Activated CD8-positive, alpha-beta T cell treated with anti-CD3 and anti-CD28 coated beads for 36 hours (primary cell): ENCODE measurements at regions not wholly inside any gene's neighbourhood (a gene's known extent, or its start where the extent isn't known, plus 50 kb on each side); places are given as distances from the start of the nearest gene placed in this dataset.

Experiments
- ATAC-seq: fragments of 200-7000 bp; cut with Tn5 transposase; one replicate; pipeline ENCODE4 v1.10.0; 2021; ENCODE audit warnings: mild to moderate bottlenecking, moderate library complexity
- CTCF ChIA-PET: fragments of 350-600 bp; sonication (Branson Sonifier 250); formaldehyde crosslinking; loops from one replicate; lab custom pipeline; 2021; ENCODE audit warnings: antibody characterized with exemption; lab: Charles Lee
- POLR2A ChIA-PET: fragments of 350-600 bp; sonication (Branson Sonifier 250); formaldehyde crosslinking; loops from one replicate; lab custom pipeline; 2021; ENCODE audit warnings: antibody characterized with exemption; lab: Charles Lee
- DNase-seq: peaks from one replicate; pipeline ENCODE4 v3.0.0-alpha.2; 2020
- H3K27ac Mint-ChIP-seq: one replicate; pipeline ENCODE4 v1.8.0; 2021; ENCODE audit warnings: mild to moderate bottlenecking, mixed read lengths
- H3K27me3 Mint-ChIP-seq: one replicate; pipeline ENCODE4 v1.8.0; 2021; ENCODE audit warnings: mixed read lengths
- H3K36me3 Mint-ChIP-seq: one replicate; pipeline ENCODE4 v1.8.0; 2021; ENCODE audit warnings: low read depth, mixed read lengths
- H3K4me1 Mint-ChIP-seq: one replicate; pipeline ENCODE4 v1.8.0; 2021; ENCODE audit warnings: low read depth, mixed read lengths
- H3K4me3 Mint-ChIP-seq: one replicate; pipeline ENCODE4 v1.8.0; 2021; ENCODE audit warnings: mild to moderate bottlenecking, moderate library complexity, mixed read lengths
- H3K9me3 Mint-ChIP-seq: one replicate; pipeline ENCODE4 v1.8.0; 2021; ENCODE audit warnings: mixed read lengths
- intact Hi-C: fragments of 100-400 bp; cut with micrococcal nuclease; formaldehyde crosslinking; loops from one replicate; pipeline ENCODE4 v1.10.0; 2022
- TF ChIP-seq, protein P1 (sequence below): fragments of 200-600 bp; IDR thresholded peaks from one replicate; pipeline ENCODE4 v1.8.0; 2022; ENCODE audit warnings: antibody characterized with exemption, mild to moderate bottlenecking

- ChIA-PET POLR2A (no interaction called here), CTCF (no interaction called here)
- intact Hi-C loops: no loop called here
- no peak overlapping the region for H3K4me3 Mint-ChIP-seq
- TF ChIP-seq, protein P1, sequence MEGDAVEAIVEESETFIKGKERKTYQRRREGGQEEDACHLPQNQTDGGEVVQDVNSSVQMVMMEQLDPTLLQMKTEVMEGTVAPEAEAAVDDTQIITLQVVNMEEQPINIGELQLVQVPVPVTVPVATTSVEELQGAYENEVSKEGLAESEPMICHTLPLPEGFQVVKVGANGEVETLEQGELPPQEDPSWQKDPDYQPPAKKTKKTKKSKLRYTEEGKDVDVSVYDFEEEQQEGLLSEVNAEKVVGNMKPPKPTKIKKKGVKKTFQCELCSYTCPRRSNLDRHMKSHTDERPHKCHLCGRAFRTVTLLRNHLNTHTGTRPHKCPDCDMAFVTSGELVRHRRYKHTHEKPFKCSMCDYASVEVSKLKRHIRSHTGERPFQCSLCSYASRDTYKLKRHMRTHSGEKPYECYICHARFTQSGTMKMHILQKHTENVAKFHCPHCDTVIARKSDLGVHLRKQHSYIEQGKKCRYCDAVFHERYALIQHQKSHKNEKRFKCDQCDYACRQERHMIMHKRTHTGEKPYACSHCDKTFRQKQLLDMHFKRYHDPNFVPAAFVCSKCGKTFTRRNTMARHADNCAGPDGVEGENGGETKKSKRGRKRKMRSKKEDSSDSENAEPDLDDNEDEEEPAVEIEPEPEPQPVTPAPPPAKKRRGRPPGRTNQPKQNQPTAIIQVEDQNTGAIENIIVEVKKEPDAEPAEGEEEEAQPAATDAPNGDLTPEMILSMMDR: no peak
- DNase-seq (no peak), ATAC-seq (no peak)
- no peaks in the 10 kb centered on the region for H3K4me1 Mint-ChIP-seq
- no peaks in the 10 kb centered on the region for H3K27me3 Mint-ChIP-seq
- H3K36me3 Mint-ChIP-seq: no peaks in the 10 kb centered on the region
- no peak overlapping the region for H3K27ac Mint-ChIP-seq
- H3K9me3 Mint-ChIP-seq: no peaks in the 10 kb centered on the region
These were observed 162.8 kb downstream of the GLI2 start for GRCh38 chr2:120898496-120898895.

DNA sequence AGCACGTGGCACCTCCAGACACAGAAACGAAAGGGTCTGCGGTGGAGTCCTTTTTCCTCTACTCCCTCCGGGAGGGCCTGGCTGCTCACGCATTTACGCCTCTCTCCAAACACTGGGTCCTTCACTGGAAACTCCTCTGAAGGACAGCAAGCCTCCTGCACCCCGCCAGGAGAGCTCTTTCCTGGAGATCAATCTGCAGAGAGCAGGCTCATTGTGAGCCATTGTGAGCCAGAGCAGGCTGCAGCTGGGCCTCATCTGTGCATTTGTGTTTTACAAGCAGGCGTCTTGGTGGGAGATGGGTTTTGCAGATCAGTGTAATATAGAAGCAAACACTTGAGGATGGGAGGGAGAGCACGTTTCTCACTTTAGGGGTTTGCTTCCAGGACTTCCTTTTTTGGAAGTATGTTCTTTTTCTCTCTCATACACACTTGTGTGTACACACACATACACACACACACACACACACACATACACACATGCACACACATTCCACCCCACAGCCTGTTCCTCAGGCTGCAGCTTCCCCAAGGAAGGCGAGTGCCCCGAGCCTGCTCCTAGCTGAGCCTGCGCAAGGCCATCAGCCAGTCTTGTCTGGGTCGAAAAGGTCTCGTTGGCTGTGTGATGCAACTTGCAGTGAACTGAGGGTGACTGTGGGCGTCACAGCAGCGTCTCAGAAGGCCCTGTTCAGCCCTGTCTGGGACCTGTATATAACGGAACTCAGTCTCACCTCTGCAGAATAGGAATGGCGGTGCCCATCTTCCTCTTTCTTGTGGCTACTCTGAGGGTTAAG lies 163.5 kb downstream of the GLI2 start:
- H3K27ac Mint-ChIP-seq: no peak overlapping the region
- intact Hi-C loops: no loop called here
- no peak overlapping the region for H3K4me3 Mint-ChIP-seq
- no peak for ATAC-seq
- ChIA-PET POLR2A (no interaction called here), CTCF (no interaction called here)
- no peaks in the 10 kb centered on the region for H3K36me3 Mint-ChIP-seq
- DNase-seq: no peak
- TF ChIP-seq, protein P1: no peak
- H3K9me3 Mint-ChIP-seq: no peaks in the 10 kb centered on the region
- H3K4me1 Mint-ChIP-seq: no peaks in the 10 kb centered on the region
- H3K27me3 Mint-ChIP-seq: no peaks in the 10 kb centered on the region

DNA sequence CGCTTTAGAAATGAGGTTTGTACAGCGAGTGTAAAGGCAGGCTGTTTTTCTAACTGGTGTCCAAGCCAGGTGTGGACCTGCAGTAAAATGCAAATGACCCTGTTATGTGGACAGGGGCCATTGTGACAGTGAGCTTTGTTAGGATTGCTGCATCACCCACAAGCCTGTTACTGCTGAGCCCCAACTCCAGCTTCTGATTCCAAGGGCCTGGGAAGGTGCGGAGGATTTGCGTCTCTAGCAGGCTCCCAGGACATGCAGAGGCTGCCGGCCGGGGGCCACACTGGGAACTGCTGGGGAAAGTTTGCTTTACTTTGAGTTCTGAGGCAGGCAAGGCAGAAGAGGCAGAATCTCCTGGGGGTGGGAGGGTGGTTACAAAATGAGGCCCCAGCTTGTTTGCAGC lies 164.1 kb downstream of the GLI2 start:
- CTCF ChIA-PET: no interaction called here
- Mint-ChIP-seq H3K27me3 (no peaks in the 10 kb centered on the region), H3K27ac (no peak overlapping the region), H3K4me3 (no peak overlapping the region), H3K4me1 (no peaks in the 10 kb centered on the region), H3K9me3 (no peaks in the 10 kb centered on the region), H3K36me3 (no peaks in the 10 kb centered on the region)
- DNase-seq (no peak), ATAC-seq (no peak)
- POLR2A ChIA-PET: no interaction called here
- TF ChIP-seq, protein P1: no peak
- intact Hi-C loops: no loop called here

- Mint-ChIP-seq H3K4me1 (no peaks in the 10 kb centered on the region), H3K27ac (no peak overlapping the region), H3K4me3 (no peak overlapping the region), H3K36me3 (no peaks in the 10 kb centered on the region), H3K9me3 (no peaks in the 10 kb centered on the region), H3K27me3 (no peaks in the 10 kb centered on the region)
- POLR2A ChIA-PET: no interaction called here
- TF ChIP-seq, protein P1: no peak
- intact Hi-C loops: no loop called here
- CTCF ChIA-PET: no interaction called here
- DNase-seq (no peak), ATAC-seq (no peak)
These were observed 165.5 kb downstream of the GLI2 start for GRCh38 chr2:120901201-120901600.

GRCh38 chr2:120902592-120902991 lies 166.9 kb downstream of the GLI2 start:
- TF ChIP-seq, protein P1: no peak
- Mint-ChIP-seq H3K36me3 (no peaks in the 10 kb centered on the region), H3K9me3 (no peaks in the 10 kb centered on the region), H3K4me1 (no peaks in the 10 kb centered on the region), H3K27me3 (no peaks in the 10 kb centered on the region), H3K27ac (no peak overlapping the region), H3K4me3 (no peak overlapping the region)
- no peak for DNase-seq
- intact Hi-C loops: no loop called here
- no peak for ATAC-seq
- POLR2A ChIA-PET: no interaction called here
- CTCF ChIA-PET: no interaction called here
